Psoas muscle (tissue), 7 donors: ENCODE measurements at regions not wholly inside any gene's neighbourhood (a gene's known extent, or its start where the extent isn't known, plus 50 kb on each side); places are given as distances from the start of the nearest gene placed in this dataset.

Experiments
- ATAC-seq, 4 donors: fragments of 200-7000 bp; cut with Tn5 transposase; one replicate each; pipeline ENCODE4 v1.9.1; 2020; ENCODE audit warnings: moderate library complexity in 3 of 4, mild to moderate bottlenecking in 2 of 4
- DNase-seq, 2 donors: peaks; one replicate each; pipeline ENCODE4 v3.0.0-alpha.2; 2020
- H3K27ac ChIP-seq: fragments of 200-600 bp; one replicate; pipeline ENCODE4 v1.8.0; 2022
- H3K27me3 ChIP-seq, 3 donors: fragments of 200-600 bp in 1 of 3; one replicate each; pipeline versions ENCODE4 v1.6.1 to v1.8.0; 2013 to 2022; ENCODE audit warnings: low read length in 2 of 3, mild to moderate bottlenecking in 2 of 3, moderate library complexity in 1 of 3; ENCODE audit not compliant: insufficient read depth in 3 of 3
- H3K36me3 ChIP-seq, 2 donors: fragments of 200-600 bp in 1 of 2; one replicate each; pipeline versions ENCODE4 v1.6.1 to v1.8.0; 2013 to 2022; ENCODE audit warnings: low read depth in 1 of 2, mild to moderate bottlenecking in 1 of 2, moderate library complexity in 1 of 2; ENCODE audit not compliant: insufficient read depth in 1 of 2
- H3K4me1 ChIP-seq: fragments of 200-600 bp; one replicate; pipeline ENCODE4 v1.8.0; 2022
- H3K4me3 ChIP-seq: fragments of 200-600 bp; one replicate; pipeline ENCODE4 v1.8.0; 2022; ENCODE audit warnings: mild to moderate bottlenecking
- H3K9me3 ChIP-seq: fragments of 200-600 bp; one replicate; pipeline ENCODE4 v1.8.0; 2022
- WGBS, 3 donors: extraction: QIAGEN DNeasy Blood & Tissue Kit; methylation state at CpG; one replicate each; pipeline versions ENCODE4 v1.1.6 to v1.1.7; 2013; 5-methylcytosine and 5-hydroxymethylcytosine counted together
- intact Hi-C, 2 donors: fragments of 100-400 bp; cut with DNase I; formaldehyde crosslinking; loops; one replicate each; pipeline versions ENCODE4 v1.11.0 to v1.14.2; 2022
- TF ChIP-seq, protein P1 (sequence below): fragments of 200-600 bp; IDR thresholded peaks from one replicate; pipeline ENCODE4 v1.8.0; 2022; ENCODE audit warnings: antibody characterized with exemption
- donor health status: healthy with polysubstance abuse.
- donor health status: DM: no; HTN: no; CAD: no; lungs with moderate emphysema.
- donor health status: Bipolar disorder and iron deficiency.
- donor health status: healthy.
- donor health status: DM: yes; HTN: yes; CAD: no.
- donor health status: DM: no; HTN: no; CAD: no.
- donor health status: DM: yes; HTN: yes; CAD: no.

- ATAC-seq (no peak), DNase-seq (no peak)
- H3K4me3 ChIP-seq = no peak overlapping the region
- no peaks in the 10 kb centered on the region for H3K36me3 ChIP-seq
- H3K27ac ChIP-seq = no peak overlapping the region
- WGBS, 3 donors = 80 to 91% (median 86%) methylated on average over 1 of the region's 1 CpG
- TF ChIP-seq, protein P1, sequence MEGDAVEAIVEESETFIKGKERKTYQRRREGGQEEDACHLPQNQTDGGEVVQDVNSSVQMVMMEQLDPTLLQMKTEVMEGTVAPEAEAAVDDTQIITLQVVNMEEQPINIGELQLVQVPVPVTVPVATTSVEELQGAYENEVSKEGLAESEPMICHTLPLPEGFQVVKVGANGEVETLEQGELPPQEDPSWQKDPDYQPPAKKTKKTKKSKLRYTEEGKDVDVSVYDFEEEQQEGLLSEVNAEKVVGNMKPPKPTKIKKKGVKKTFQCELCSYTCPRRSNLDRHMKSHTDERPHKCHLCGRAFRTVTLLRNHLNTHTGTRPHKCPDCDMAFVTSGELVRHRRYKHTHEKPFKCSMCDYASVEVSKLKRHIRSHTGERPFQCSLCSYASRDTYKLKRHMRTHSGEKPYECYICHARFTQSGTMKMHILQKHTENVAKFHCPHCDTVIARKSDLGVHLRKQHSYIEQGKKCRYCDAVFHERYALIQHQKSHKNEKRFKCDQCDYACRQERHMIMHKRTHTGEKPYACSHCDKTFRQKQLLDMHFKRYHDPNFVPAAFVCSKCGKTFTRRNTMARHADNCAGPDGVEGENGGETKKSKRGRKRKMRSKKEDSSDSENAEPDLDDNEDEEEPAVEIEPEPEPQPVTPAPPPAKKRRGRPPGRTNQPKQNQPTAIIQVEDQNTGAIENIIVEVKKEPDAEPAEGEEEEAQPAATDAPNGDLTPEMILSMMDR = no peak
- H3K4me1 ChIP-seq = no peaks in the 10 kb centered on the region
- intact Hi-C loops = no loop called here
- no peaks in the 10 kb centered on the region for H3K9me3 ChIP-seq
- H3K27me3 ChIP-seq = no peaks in the 10 kb centered on the region
Measured at GRCh38 chr4:53832549-53832948, 231.9 kb downstream of the CHIC2 start.

GRCh38 chr4:53830511-53830910 lies 233.9 kb downstream of the CHIC2 start:
- no peak for ATAC-seq
- TF ChIP-seq, protein P1 = no peak
- Histone ChIP-seq H3K36me3 (no peaks in the 10 kb centered on the region), H3K27me3 (no peaks in the 10 kb centered on the region), H3K4me1 (no peaks in the 10 kb centered on the region), H3K9me3 (no peaks in the 10 kb centered on the region), H3K27ac (no peak overlapping the region), H3K4me3 (no peak overlapping the region)
- intact Hi-C loops = no loop called here
- no peak for DNase-seq

- H3K4me1 ChIP-seq = no peaks in the 10 kb centered on the region
- H3K27ac ChIP-seq = no peak overlapping the region
- intact Hi-C loops = no loop called here
- ATAC-seq = no peak
- no peaks in the 10 kb centered on the region for H3K36me3 ChIP-seq
- no peak for DNase-seq
- no peaks in the 10 kb centered on the region for H3K27me3 ChIP-seq
- TF ChIP-seq, protein P1 = no peak
- no peak overlapping the region for H3K4me3 ChIP-seq
- 54 to 58% (median 58%) methylated on average over 8 of the region's 8 CpGs for WGBS, 3 donors
- H3K9me3 ChIP-seq = no peaks in the 10 kb centered on the region
Measured at GRCh38 chr4:53821179-53821851, 230.0 kb upstream of the LNX1 start.

GRCh38 chr4:53818104-53818503 lies 226.8 kb upstream of the LNX1 start:
- Histone ChIP-seq H3K4me3 (no peak overlapping the region), H3K4me1 (no peaks in the 10 kb centered on the region), H3K27me3 (no peaks in the 10 kb centered on the region), H3K9me3 (no peaks in the 10 kb centered on the region), H3K36me3 (no peaks in the 10 kb centered on the region), H3K27ac (no peak overlapping the region)
- ATAC-seq (no peak), DNase-seq (no peak)
- WGBS, 3 donors = 52 to 56% (median 53%) methylated on average over 5 of the region's 5 CpGs
- intact Hi-C loops = no loop called here
- TF ChIP-seq, protein P1 = no peak

DNA sequence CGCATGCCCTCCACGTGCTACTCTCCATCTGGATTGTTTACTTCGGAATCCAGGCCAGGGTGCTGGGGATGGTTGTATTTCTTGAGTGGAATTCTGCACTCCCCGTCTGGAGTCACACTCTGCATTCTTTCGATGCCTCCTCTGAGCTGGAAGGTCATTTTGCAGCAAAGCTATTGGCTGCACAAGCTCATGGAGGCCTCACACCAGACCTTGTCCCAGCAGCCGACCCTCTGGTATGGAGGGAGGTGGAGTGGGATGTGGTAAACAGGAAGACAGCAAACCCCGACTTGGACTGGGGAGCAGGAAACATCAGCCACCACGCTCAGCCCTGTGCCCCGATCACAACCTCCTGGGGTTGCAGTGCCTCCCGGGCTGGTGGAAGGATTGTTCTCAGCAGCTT lies 225.3 kb upstream of the LNX1 start:
- Histone ChIP-seq H3K4me1 (no peaks in the 10 kb centered on the region), H3K36me3 (no peaks in the 10 kb centered on the region), H3K27me3 (no peaks in the 10 kb centered on the region), H3K27ac (no peak overlapping the region), H3K4me3 (no peak overlapping the region), H3K9me3 (no peaks in the 10 kb centered on the region)
- intact Hi-C loops = no loop called here
- 55 to 72% (median 60%) methylated on average over 10 of the region's 10 CpGs for WGBS, 3 donors
- DNase-seq (no peak), ATAC-seq (no peak)
- TF ChIP-seq, protein P1 = no peak
